ENCODE measurements at regions not wholly inside any gene's neighbourhood (a gene's known extent, or its start where the extent isn't known, plus 50 kb on each side); places are given as distances from the start of the nearest gene placed in this dataset.

DNA sequence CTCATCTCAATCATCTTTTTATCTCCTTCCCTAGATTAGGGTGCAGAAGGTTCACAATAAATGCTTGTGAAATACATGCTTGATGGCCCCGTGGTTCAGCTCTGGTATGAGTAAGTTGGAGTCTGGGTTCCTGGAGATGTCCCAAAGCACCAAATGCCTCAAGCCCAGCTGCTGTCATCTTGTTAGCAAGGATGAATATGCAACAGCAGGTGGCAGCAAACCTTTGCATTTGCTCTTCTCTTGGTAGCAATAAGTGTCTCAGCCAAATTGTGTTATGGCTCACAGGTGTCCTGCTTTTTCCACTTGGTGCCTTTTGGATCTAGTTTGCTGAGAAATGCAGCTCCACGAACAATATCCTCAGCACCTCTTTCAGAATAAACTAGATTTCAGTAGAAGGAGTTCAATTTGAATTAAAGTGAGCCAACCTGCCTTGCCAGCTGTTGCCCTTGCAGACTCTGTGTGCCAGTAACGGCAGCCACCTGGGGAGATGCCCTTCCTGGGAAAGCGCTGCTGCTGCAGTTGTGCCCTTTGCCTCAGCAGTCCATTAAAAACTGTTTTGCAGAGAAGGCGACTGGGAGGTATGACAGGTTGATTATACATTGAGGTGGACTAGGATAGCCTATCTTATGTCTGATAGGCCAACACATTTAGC is 417.3 kb downstream of the SNAPC1 start:
- H2AFZ ChIP-seq (ENCODE audit: low read length) = no peak overlapping the region
- no peaks in the 10 kb centered on the region for H3K79me2 ChIP-seq (ENCODE audit: insufficient read depth, low read length)
- FAIRE-seq = peak; percentile 80
- H3K4me1 ChIP-seq (ENCODE audit: insufficient read depth, low read length) = no peaks in the 10 kb centered on the region
- no peak overlapping the region for H3K4me3 ChIP-seq (replicated peaks in 1 of 3; ENCODE audit: insufficient read depth in 1 of 3, low read depth in 2 of 3, low read length in 3 of 3)
- no peak overlapping the region for H3K27ac ChIP-seq (ENCODE audit: extremely low read length, insufficient read depth, low read length)
- H4K20me1 ChIP-seq (ENCODE audit: insufficient read depth, low read length) = no peaks in the 10 kb centered on the region
- peak; percentile 48 for DNase-seq (ENCODE audit: low spot score)
- BruUV-seq (replicated peaks) = no TSS peak
- WGBS (ENCODE audit: low lambda C conversion rate) = 22% methylated on average over 3 of the region's 5 CpGs
- no peaks in the 10 kb centered on the region for H3K27me3 ChIP-seq (ENCODE audit: control insufficient read depth in 1 of 2, insufficient read depth in 2 of 2, low read length in 2 of 2)
- in situ Hi-C loops (cut with HindIII; ENCODE audit: extremely low pct_ligation_motif_present, low pct_unique_long_range_greater_than_20kb) (loop anchor here (5.0 to 25.0 kb wide), 2 partner anchors 858 to 983 kb away; no protein-coding TSS in a partner anchor), intact Hi-C loops (cut with micrococcal nuclease; ENCODE audit: unreplicated experiment) (loop anchor here (5.0 kb wide), 1 partner anchor 958 kb away; no protein-coding TSS in a partner anchor)
- H3K9ac ChIP-seq (ENCODE audit: insufficient read depth, low read depth, low read length) = no peak overlapping the region
- ChIA-PET POLR2A (no interaction called here), CTCF (ENCODE audit: low intra/inter-chr PET ratio, low total read pairs) (interaction anchor here (2.2 to 3.1 kb wide), 2 partner anchors 860 to 1097 kb away, joined by 15 to 18 read pairs; no protein-coding TSS in a partner anchor)
- H3K36me3 ChIP-seq (replicated peaks in 1 of 2; ENCODE audit: control insufficient read depth in 1 of 2, insufficient read depth in 2 of 2, low read length in 2 of 2) = no peaks in the 10 kb centered on the region
- H3K4me2 ChIP-seq (ENCODE audit: low read depth, low read length) = no peak overlapping the region
- peak; percentile 84 for ATAC-seq
- H3K9me3 ChIP-seq (ENCODE audit: low read length) = no peaks in the 10 kb centered on the region
- TF ChIP-seq STAG1 (CRISPR knock-in tag; IDR thresholded peaks at IDR 0.05) = peak; percentile 94
- TF ChIP-seq NFE2L2 (IDR thresholded peaks at IDR 0.05; ENCODE audit: low read length) = no peak
- TF ChIP-seq CHD4 (IDR thresholded peaks at IDR 0.05; ENCODE audit: borderline replicate concordance, low read length) = no peak
- TF ChIP-seq, protein P1, sequence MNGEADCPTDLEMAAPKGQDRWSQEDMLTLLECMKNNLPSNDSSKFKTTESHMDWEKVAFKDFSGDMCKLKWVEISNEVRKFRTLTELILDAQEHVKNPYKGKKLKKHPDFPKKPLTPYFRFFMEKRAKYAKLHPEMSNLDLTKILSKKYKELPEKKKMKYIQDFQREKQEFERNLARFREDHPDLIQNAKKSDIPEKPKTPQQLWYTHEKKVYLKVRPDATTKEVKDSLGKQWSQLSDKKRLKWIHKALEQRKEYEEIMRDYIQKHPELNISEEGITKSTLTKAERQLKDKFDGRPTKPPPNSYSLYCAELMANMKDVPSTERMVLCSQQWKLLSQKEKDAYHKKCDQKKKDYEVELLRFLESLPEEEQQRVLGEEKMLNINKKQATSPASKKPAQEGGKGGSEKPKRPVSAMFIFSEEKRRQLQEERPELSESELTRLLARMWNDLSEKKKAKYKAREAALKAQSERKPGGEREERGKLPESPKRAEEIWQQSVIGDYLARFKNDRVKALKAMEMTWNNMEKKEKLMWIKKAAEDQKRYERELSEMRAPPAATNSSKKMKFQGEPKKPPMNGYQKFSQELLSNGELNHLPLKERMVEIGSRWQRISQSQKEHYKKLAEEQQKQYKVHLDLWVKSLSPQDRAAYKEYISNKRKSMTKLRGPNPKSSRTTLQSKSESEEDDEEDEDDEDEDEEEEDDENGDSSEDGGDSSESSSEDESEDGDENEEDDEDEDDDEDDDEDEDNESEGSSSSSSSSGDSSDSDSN (CRISPR knock-in tag; IDR thresholded peaks at IDR 0.05) = no peak
- TF ChIP-seq, protein P2, sequence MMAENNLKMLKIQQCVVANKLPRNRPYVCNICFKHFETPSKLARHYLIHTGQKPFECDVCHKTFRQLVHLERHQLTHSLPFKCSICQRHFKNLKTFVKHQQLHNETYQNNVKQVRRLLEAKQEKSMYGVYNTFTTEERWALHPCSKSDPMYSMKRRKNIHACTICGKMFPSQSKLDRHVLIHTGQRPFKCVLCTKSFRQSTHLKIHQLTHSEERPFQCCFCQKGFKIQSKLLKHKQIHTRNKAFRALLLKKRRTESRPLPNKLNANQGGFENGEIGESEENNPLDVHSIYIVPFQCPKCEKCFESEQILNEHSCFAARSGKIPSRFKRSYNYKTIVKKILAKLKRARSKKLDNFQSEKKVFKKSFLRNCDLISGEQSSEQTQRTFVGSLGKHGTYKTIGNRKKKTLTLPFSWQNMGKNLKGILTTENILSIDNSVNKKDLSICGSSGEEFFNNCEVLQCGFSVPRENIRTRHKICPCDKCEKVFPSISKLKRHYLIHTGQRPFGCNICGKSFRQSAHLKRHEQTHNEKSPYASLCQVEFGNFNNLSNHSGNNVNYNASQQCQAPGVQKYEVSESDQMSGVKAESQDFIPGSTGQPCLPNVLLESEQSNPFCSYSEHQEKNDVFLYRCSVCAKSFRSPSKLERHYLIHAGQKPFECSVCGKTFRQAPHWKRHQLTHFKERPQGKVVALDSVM (CRISPR knock-in tag; IDR thresholded peaks at IDR 0.05) = no peak
- TF ChIP-seq TCF12 (IDR thresholded peaks at IDR 0.05) = no peak
- no peak for TF ChIP-seq TCF12 (CRISPR knock-in tag; IDR thresholded peaks at IDR 0.05)
- TF ChIP-seq MAFK (conservative IDR thresholded peaks at IDR 0.05 in 1 of 2, IDR thresholded peaks at IDR 0.05 in 1 of 2; ENCODE audit: low read length in 2 of 2) = no peak
- TF ChIP-seq GFI1 (CRISPR knock-in tag; IDR thresholded peaks at IDR 0.05; ENCODE audit: borderline replicate concordance) = no peak
- no peak for TF ChIP-seq ZKSCAN1 (IDR thresholded peaks at IDR 0.05; ENCODE audit: low read length)
- TF ChIP-seq TAF1 (CRISPR knock-in tag; IDR thresholded peaks at IDR 0.05) = no peak
- TF ChIP-seq ZNF256 (CRISPR knock-in tag; conservative IDR thresholded peaks at IDR 0.05) = no peak
- peak; percentile 90 for TF ChIP-seq SMC3 (IDR thresholded peaks at IDR 0.05; ENCODE audit: low read length)
- no peak for TF ChIP-seq ZNF616 (CRISPR knock-in tag; IDR thresholded peaks at IDR 0.05; ENCODE audit: low read depth)
- peak; percentile 81 for TF ChIP-seq CTCF (CRISPR knock-in tag; IDR thresholded peaks at IDR 0.05)
- TF ChIP-seq ZNF225 (CRISPR knock-in tag; IDR thresholded peaks at IDR 0.05) = no peak
- no peak for TF ChIP-seq TCF7L2 (IDR thresholded peaks at IDR 0.05; ENCODE audit: low read depth, low read length)

Measured in HepG2 (cell line).